GM19240 (cell line): ENCODE measurements at regions not wholly inside any gene's neighbourhood (a gene's known extent, or its start where the extent isn't known, plus 50 kb on each side); places are given as distances from the start of the nearest gene placed in this dataset.
"Not testable (repeated sequence)": the region's sequence is repeated elsewhere in the genome, so short reads cannot be mapped to it uniquely, and the experiment has no call there.

Source experiments
- DNase-seq: peaks from one replicate; pipeline ENCODE4 v3.0.0; 2011; ENCODE audit warnings: low spot score; ENCODE audit not compliant: insufficient read length

DNA sequence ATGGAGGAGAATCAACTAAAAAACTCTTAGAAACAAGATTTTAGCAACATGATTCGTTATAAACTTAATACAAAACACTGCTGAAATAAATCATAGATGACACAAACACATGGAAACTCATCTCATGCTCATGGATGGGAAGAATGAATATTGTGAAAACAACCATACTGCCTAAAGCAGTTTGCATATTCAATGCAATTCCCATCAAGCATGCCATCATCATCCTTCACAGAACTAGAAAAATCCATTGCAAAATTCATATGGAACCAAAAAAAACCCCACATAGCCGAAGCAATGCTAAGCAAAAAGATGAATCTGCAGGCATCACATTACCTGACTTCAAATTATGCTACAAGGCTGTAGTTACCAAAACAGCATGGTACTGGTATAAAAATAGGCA lies 1015.8 kb upstream of the GRIA3 start:
- no peak for DNase-seq

DNA sequence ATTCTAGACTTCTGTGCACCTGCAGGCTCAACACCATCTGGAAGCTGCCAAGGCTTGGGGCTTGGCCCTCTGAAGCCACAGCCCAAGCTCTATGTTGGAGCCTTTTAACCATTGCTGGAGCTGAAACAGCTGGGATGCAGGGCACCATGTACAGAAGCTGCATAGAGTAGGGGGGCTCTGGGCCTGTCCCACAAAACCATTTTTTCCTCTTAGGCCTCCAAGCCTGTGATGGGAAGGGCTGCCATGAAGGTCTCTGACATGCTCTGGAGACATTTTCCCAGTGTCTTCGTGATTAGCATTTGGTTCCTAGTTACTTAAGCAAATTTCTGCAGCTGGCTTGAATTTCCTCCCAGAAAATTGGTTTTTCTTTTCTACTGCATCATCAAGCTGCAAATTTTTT lies 999.3 kb upstream of the GRIA3 start:
- DNase-seq: no peak

DNA sequence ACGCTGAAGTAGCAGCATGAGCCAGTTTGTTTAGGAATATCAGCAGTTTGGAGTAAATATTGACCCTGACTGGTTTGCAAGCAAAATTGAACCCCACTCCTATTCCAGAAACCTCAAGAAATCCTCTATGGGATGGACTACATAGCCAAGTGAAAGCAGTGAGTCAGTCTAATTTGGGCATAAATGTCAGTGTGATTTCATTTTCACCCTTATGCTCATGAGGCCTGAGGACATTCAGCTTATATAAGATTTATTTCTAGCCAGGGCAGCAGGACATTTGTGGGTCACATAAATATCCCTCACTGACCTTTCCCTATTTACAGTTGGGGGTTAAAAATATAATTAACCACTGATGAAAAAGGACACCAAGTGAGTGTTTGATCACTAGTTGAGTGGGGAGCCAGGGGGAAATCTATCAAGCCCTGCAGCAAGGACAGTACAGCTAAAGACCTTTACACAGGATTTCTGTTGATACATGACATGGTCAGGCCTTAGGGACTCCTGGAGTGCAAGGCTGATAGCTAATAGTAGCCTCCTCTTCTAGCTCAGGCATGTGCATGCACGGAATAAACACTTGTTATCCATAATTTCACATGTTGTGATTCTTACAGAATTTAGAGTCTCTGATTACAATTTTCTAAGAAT lies 996.9 kb upstream of the GRIA3 start:
- no peak for DNase-seq

DNA sequence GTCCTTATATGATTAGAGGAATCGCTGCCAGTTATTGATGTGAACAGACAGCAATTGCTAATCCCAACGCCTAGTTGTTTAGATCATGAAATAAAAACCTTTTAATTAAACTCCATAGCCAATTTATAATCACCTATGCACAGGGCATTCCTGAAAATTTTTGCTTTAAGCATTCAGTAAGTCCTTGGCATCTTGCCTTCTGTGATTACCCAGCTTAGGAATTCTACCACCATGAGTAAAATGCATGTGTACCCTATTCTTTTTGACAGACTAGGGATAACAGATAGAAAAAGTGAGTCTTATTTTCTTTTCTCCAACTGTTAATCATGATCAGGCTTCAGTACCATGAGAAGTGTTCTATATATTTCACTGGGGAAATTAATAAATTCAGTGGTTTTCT lies 995.3 kb upstream of the GRIA3 start:
- DNase-seq: no peak

DNA sequence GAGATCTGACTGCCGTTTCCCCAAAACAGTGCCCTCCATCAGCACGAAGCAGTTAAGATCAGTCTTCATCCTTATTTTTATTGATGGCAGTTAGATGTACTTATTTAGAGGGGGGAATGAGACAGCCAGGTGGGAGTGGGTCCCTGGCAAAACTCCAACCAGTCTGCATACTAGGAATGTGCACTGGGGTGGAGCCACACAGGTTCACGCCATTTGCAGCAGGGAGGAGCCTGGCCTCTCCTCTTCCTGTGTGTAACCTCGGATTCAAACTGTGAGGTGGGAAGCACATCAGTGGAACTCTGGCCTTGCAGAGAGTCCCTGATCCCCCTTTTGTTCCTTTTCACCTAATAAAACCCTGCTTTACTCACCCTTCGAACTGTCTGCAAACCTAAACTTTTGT lies 987.7 kb upstream of the GRIA3 start:
- DNase-seq: no peak

DNA sequence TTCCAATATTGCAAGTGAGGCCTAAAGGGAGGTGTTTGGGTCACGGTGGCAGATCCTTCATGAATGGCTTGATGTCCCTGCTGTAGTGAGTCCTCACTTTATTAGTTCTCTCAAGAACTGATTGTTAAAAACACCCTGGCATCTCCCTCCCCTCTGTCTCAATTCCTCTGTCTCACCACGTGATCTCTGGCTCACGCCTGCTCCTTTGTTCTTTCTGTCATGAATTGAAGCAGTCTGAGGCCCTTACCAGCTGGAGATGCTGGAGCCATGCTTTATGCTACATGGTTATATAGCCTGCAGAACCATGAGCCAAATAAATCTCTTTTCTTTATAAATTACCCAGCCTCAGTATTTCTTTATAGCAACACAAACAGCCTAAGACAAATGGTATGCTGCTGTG lies 980.7 kb upstream of the GRIA3 start:
- no peak for DNase-seq

DNA sequence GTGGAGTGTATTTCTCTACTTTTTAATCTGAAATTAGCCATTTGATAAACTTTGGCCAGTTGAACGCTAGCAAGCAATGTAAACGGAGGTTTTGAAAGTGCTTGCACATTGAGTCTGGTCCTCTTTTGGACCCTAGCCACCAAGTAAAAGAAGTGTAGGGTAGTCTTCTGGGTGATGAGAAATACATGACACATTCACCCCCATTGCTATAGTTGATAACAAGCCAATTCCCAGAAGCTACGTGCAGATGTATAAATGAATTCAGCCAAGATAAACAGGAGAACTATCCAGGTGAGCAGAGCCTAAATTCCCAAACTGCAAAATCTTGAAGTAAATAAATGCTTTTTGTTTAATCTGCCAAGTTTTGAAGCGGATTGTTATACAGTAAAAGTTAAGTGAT lies 965.4 kb upstream of the GRIA3 start:
- DNase-seq: no peak

DNA sequence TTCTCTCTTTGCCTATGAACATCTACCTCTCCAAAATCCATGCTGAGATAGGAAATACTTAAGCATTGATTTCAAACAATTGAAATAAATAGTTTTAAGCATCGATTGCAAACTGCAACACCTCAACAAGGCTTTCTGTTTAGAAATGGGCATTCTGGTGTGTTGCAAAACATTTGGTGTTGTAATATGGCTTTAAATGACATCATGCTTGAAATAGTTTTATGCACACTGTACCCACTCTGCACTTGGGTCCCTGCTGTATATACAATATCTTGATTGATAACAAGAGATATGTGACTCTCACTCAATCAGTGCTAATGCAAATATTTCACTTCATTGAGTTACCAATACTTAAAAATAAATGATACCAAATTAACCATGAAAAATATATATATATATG lies 964.9 kb upstream of the GRIA3 start:
- no peak for DNase-seq

DNA sequence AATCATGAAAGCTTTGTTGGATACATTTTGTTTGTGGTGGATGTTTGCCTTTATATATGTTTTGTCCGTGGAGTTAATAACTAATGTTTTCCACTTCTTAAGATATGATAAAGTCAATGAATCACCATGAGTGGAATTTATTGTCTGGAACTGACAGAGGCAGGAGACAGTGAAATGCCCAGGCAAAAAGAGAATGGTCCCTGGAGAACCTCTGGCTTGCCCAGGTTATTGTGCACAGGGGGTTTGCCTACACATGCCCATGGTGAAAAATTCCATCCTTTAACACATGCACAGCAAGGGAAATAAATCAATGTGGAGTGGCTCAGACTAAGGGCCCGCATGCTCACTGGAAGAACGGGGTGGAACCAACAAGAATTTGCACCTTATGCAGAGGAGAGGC lies 964.3 kb upstream of the GRIA3 start:
- DNase-seq: no peak

DNA sequence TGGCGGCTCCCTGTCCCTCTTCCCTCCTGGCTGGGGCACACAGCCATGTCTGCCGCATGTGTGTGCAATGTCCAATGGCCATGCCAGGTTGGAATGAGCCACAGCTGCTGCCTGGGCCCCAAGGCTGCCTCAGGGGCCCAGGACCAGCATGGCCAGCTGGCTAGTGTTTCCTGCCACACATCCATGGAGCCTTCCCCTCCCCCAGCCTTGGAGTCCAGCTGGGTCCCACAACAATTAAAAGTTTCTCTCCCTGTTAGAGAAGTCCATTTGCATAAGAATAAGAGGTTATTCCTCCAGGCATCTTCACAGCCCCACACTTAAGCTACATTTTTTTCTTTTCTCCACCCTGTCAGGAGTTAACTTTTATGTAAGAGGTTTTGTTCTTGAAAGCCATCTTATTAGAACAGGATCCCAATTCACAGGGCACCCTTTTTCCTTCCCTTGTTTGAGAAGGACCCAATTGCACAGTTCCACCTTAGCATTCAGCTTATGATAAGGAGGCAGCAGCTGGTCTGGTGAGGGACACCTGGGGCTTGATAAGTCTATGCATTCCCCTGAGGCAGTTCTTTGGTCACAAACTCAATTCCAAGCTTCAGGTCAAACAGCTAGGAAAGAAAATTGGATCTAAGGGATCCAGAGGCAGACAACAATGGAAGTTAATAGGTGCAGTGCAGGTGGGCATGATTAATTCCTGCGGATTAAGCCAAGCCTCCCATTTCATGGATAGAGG lies 963.3 kb upstream of the GRIA3 start:
- DNase-seq: no peak

DNA sequence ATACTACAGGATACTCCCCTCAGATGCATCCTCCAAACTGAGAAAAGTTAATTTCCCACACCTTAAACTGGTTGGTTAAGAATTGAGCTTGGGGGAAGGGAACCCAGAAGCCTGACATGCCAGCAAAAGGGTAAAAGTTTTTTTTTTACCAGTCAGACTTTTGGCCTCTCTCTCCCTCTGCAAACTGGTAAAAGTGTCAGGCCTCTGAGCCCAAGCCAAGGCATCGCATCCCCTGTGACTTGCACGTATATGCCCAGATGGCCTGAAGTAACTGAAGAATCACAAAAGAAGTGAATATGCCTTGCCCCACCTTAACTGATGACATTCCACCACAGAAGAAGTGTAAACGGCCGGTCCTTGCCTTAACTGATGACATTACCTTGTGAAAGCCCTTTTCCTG lies 962.3 kb upstream of the GRIA3 start:
- DNase-seq: not testable (repeated sequence)

DNA sequence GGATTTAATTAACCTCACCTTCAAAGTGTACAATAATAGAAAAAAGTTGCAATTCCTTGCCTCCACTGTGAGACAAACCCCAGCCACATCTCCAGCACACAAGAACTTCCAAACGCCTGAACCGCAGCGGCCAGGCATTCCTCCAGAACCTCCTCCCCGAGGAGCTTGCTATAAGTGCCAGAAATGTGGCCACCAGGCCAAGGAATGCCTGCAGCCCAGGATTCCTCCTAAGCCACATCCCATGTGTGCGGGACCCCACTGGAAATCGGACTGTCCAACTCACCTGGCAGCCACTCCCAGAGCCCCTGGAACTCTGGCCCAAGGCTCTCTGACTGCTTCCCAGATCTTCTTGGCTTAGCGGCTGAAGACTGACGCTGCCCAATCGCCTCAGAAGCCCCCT lies 959.9 kb upstream of the GRIA3 start:
- not testable (repeated sequence) for DNase-seq

DNA sequence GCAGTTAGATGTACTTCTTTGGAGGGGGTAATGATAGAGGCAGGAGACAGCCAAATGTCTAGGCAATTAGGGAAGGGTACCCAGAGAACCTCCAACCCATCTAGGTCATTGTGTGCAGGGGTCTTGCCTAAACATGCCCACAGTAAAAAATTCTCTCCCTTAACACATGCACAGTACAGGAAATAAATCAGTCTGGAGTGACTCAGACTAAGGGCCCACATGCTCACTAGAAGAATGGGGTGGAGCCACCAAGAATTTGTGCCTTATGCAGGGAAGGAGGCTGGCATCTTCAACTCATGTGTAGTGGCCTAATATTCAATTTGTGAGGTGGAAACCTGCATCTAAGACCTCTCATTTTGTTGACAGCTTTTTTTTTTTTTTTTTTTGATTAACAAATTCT lies 945.3 kb upstream of the GRIA3 start:
- DNase-seq: no peak

DNA sequence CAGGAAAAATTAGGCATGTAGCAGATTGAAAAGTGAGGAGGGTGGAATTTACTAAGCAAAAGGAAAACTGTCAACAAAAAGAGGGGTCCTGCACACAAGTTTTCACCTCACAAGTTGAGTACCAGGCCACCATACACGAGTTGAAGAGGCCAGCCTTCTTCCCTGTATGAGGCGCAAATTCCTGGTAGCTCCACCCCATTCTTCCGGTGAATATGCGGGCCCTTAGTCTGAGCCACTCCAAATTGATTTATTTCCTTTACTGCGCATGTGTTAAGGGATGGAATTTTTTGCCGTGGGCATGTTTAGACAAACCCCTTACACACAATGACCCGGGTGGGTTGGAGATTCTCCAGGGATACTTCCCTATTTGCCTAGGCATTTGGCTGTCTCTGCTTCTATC lies 942.1 kb upstream of the GRIA3 start:
- DNase-seq: no peak

DNA sequence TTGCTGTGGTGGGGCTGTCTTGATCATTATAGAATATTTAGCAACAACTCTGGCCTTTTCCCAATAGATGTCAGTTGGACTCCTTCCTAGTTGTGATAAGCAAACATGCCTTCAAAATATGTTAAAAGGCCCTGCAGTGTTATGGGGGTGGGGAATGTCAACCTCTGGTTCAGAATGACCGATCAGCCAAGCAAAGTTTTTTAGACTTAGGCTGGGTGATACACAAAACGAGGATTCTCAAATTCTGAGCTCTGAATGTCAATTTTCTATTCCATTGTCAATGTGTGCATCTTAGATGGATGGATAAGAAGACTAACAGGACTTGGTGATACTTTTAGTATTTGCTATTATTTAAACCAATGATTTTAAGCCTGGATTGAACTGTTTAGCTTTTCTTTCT lies 940.0 kb upstream of the GRIA3 start:
- no peak for DNase-seq

DNA sequence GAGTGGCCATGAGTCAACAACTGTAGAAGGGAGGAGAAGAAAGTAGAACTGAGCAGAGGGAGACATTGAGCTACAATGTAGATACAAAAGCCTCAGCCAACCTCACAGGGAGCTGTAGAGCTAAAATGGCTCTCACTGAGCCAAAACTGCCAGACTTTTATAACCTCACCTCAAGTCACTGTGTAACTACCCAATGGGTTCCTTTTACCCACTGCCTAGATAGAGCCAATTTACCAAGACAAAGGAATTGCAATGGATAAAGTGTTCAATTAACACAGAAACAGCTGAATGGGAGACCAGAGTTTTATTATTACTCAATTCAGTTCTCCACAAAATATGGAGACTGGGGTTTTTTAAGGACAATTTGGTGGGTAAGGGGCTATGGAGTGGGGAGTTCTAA lies 938.9 kb upstream of the GRIA3 start:
- DNase-seq: no peak

DNA sequence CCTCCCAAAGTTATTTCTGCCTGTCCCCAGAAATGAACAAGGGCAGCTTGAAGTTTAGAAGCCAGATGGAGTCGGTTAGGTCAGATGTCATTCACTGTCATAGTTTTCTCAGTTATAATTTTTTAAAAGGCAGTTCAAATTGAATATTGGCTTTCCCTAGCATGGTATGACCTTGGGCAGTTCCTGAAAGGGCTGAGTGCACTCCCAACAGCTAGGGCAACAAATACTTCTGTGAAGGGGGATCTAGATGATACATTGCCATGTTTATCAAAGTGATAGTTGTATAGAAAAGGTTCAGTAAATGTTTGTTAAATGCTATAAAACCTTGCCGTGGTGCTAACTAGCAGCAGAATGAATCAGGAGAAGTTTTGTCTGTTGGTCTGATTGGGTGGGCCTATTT lies 938.1 kb upstream of the GRIA3 start:
- no peak for DNase-seq

DNA sequence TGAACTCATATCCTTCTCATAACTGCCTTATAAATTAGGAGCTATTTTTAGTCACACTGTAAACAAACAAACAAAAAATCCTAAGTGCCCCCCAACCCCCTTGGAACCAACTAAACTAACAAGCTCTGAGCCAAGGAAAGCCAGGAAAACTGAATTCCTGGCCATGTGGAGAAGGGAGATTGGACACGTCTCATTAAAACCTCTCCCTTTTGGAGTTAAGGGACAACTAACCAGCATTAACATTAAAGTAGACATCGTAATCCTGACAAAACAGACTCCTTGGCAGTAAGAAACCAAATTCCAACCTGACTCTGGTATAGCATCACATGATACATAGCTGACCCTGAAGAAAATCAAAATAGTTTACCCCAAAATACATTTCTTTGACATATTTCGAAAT lies 937.1 kb upstream of the GRIA3 start:
- DNase-seq: no peak

DNA sequence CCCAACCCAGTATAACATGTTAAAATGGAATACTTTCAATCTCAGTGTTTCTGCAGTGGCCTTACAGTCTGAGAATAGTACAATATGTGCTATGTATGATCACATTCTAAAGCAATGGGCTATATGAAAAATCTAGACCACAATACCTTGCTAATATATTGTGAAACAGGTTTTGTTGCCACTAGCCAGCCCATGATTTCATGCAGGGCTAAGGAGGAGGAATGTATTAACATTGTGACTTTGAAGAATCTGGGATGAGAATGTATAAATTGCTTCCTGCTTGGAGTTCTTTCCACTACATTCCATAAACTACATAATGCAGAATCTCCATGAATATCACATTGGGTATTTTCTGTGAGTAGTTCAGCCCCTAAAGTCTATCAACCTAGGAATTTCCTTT lies 935.4 kb upstream of the GRIA3 start:
- no peak for DNase-seq

DNA sequence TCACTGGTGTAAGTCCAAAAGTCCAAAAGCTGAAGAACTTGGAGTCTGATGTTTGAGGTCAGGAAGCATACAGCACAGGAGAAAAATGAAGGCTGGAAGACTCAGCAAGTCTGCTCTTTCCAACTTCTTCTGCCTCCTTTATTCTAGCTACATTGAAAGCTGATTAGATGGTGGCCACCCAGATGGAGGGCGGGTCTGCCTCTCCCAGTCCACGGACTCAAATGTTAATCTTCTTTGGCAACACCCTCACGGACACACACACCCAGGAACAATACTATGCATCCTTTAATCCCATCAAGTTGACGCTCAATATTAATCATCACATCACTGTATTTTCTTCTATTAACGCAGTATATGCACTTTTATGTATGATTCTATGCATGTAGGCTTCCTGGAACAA lies 931.6 kb upstream of the GRIA3 start:
- no peak for DNase-seq

DNA sequence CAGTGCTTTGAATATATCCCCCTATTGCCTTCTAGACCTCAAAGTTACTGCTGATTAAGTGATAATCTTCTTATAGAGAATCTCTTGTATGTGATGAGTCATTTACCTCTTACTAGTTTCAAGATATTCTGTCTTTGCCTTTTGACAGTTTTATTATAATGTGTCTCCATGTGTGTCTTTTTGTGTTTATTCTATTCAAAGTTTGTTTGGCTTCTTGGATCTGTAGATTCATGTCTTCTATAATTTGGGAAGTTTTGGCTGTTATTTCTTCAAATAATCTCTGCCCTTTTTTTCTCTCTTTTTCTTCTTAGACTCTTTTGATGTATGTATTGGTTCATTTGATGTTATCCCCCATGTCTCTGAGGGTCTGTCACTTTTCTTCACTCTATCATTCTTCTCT lies 915.7 kb upstream of the GRIA3 start:
- no peak for DNase-seq

DNA sequence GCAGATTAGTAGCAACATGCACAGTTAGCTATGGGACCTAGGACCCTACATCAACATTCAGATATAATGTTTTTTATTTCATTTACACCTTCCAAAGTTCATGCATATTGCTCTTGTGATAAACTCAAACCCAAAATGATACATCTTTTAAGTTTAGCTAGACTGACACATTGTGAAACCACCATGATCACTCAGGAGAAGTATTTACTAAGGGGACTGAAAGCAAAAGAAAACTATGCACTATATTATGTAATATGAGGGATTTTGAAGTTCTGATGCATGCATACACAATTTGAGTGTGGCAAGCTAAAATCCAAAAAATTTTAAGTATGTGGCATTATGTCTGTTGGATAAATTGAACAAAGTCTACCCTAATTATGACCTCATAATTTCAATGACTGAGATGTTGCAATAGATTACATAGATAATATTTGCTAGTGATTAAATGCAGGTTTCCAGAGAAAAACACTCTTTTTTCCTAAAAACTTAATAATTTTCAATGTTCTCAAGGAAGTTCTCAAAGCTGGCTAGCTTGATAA lies 914.8 kb upstream of the GRIA3 start:
- no peak for DNase-seq

DNA sequence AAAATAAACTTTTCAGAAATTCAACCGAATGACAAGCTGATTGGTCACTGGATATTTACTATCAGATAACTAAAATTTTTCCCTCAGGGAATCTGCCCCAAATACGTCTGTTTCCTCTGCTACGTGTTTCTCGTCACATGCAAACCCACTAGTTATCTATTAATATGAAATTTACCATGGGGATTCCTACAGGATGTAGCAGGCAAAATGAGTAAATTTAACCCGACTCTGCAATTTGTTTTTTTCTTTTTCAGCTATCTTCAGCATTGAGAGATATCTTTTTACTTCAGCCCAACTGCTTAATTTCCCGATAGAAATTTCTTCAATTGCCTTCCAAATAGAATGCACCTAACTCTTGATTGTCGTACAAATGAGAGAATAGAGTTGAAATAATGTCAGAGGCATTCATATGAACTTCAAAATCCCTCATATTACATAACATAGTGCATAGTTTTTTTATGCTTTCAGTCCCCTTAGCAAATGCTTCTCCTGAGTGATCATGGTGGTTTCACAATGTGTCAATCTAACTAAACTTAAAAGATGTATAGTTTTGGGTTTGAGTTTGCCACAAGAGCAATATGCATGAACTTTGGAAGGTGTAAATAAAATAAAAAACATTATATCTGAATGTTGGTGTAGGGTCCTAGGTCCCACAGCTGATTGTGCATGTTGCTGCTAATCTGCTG lies 913.1 kb upstream of the GRIA3 start:
- DNase-seq: no peak
